ENCODE measurements at regions not wholly inside any gene's neighbourhood (a gene's known extent, or its start where the extent isn't known, plus 50 kb on each side); places are given as distances from the start of the nearest gene placed in this dataset.

DNA sequence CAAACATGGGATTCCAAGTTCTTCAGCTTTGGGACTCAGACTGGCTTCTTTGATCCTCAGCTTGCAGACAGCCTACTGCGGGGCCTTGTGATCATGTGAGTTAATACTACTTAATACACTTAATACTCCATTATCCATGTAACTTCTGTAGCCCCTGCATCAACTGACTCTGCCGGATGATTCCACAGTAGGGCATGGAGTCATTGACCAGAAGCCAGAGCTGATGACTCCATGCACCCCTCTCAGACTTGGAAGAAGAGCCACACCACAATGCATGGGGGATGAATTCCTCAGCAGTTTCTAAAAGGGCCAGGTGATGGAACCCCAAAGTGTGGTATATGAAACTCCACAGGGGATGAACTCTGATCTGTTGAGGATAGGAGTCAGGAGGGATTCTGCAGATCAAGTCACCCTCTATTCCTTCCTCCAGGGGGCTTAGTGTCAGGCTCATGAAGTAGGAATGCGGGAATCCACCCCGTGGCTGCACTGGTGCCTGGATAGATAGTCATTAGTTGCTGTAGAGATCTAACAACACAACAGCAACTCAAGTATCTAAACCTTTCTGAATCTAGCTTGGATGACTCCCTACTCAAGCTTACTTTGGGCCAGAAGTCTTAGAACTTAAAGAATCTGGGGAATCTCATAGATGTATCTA, 70.2 kb downstream of the GPR6 start:
- TF ChIP-seq EZH2phosphoT487 (IDR thresholded peaks at IDR 0.05; ENCODE audit: insufficient read depth, low read depth): no peak
- TF ChIP-seq EZH2 (IDR thresholded peaks at IDR 0.05; ENCODE audit: insufficient read depth, poor library complexity, severe bottlenecking): no peak
